ENCODE measurements at regions not wholly inside any gene's neighbourhood (a gene's known extent, or its start where the extent isn't known, plus 50 kb on each side); places are given as distances from the start of the nearest gene placed in this dataset.

GRCh38 chr2:129055824-129056223, 737.2 kb upstream of the HS6ST1 start:
- DNase-seq = no peak
- no peak overlapping the region for H3K4me3 ChIP-seq
- H3K27ac ChIP-seq = no peak overlapping the region
- no peak for TF ChIP-seq CTCF (IDR thresholded peaks at IDR 0.05)
- H3K36me3 ChIP-seq (ENCODE audit: low read depth, missing control alignments) = no peaks in the 10 kb centered on the region
- no peaks in the 10 kb centered on the region for H3K27me3 ChIP-seq
- 59 to 66% methylated on average over 6 of the region's 6 CpGs for WGBS, 2 donors
- intact Hi-C loops (cut with DNase I; ENCODE audit: low total_unique reads) = no loop called here
- no peaks in the 10 kb centered on the region for H3K9me3 ChIP-seq
- H3K4me1 ChIP-seq = no peaks in the 10 kb centered on the region

- H3K27me3 ChIP-seq = no peaks in the 10 kb centered on the region
- DNase-seq = no peak
- no peaks in the 10 kb centered on the region for H3K36me3 ChIP-seq (ENCODE audit: low read depth, missing control alignments)
- no peaks in the 10 kb centered on the region for H3K4me1 ChIP-seq
- no peak overlapping the region for H3K27ac ChIP-seq
- WGBS, 2 donors = 65 to 74% methylated on average over 3 to 5 of the region's 5 CpGs
- no peak for TF ChIP-seq CTCF (IDR thresholded peaks at IDR 0.05)
- no peak for TF ChIP-seq POLR2A (IDR thresholded peaks at IDR 0.05)
- no peaks in the 10 kb centered on the region for H3K9me3 ChIP-seq
- intact Hi-C loops (cut with DNase I; ENCODE audit: low total_unique reads) = no loop called here
- no peak overlapping the region for H3K4me3 ChIP-seq
Observed at GRCh38 chr2:129056309-129056958, 737.8 kb upstream of the HS6ST1 start.

GRCh38 chr2:129056959-129057317, 738.3 kb upstream of the HS6ST1 start:
- Histone ChIP-seq H3K4me1 (no peaks in the 10 kb centered on the region), H3K27me3 (no peaks in the 10 kb centered on the region), H3K27ac (no peak overlapping the region), H3K9me3 (no peaks in the 10 kb centered on the region), H3K36me3 (ENCODE audit: low read depth, missing control alignments) (no peaks in the 10 kb centered on the region), H3K4me3 (no peak overlapping the region)
- TF ChIP-seq POLR2A (IDR thresholded peaks at IDR 0.05) = no peak
- TF ChIP-seq CTCF (IDR thresholded peaks at IDR 0.05) = no peak
- no peak for DNase-seq
- 88 to 95% methylated on average over 2 of the region's 2 CpGs for WGBS, 2 donors
- intact Hi-C loops (cut with DNase I; ENCODE audit: low total_unique reads) = no loop called here

GRCh38 chr2:129058981-129059380, 740.3 kb upstream of the HS6ST1 start:
- no peak overlapping the region for H3K4me3 ChIP-seq
- H3K27me3 ChIP-seq = no peaks in the 10 kb centered on the region
- DNase-seq = no peak
- WGBS, 2 donors = 91 to 96% methylated on average over 5 of the region's 5 CpGs
- TF ChIP-seq CTCF (IDR thresholded peaks at IDR 0.05) = no peak
- no peak for TF ChIP-seq POLR2A (IDR thresholded peaks at IDR 0.05)
- no peak overlapping the region for H3K27ac ChIP-seq
- H3K9me3 ChIP-seq = no peaks in the 10 kb centered on the region
- intact Hi-C loops (cut with DNase I; ENCODE audit: low total_unique reads) = no loop called here
- no peaks in the 10 kb centered on the region for H3K36me3 ChIP-seq (ENCODE audit: low read depth, missing control alignments)
- H3K4me1 ChIP-seq = no peaks in the 10 kb centered on the region

- Histone ChIP-seq H3K36me3 (ENCODE audit: low read depth, missing control alignments) (no peaks in the 10 kb centered on the region), H3K27ac (no peak overlapping the region), H3K4me3 (no peak overlapping the region), H3K27me3 (no peaks in the 10 kb centered on the region), H3K4me1 (no peaks in the 10 kb centered on the region), H3K9me3 (no peaks in the 10 kb centered on the region)
- 76 to 88% methylated on average over 7 of the region's 7 CpGs for WGBS, 2 donors
- TF ChIP-seq POLR2A (IDR thresholded peaks at IDR 0.05) = no peak
- no peak for TF ChIP-seq CTCF (IDR thresholded peaks at IDR 0.05)
- intact Hi-C loops (cut with DNase I; ENCODE audit: low total_unique reads) = no loop called here
- DNase-seq = no peak
Observed at GRCh38 chr2:129059476-129059875, 740.8 kb upstream of the HS6ST1 start.

All from testis (tissue), 2 donors.